T-helper 1 cell treated with Interleukin-12 subunit alpha and Interleukin-12 subunit beta and Interleukin-4 antibody, amounts not matched to agents 30 ng/mL and 1 ng/mL, for 36 hours (primary cell): ENCODE measurements at regions not wholly inside any gene's neighbourhood (a gene's known extent, or its start where the extent isn't known, plus 50 kb on each side); places are given as distances from the start of the nearest gene placed in this dataset.

Experiments used
- intact Hi-C: fragments of 100-400 bp; cut with micrococcal nuclease; formaldehyde crosslinking; loops from one replicate; pipeline ENCODE4 v1.15.1; 2024

- intact Hi-C loops, result no loop called here
Observed at GRCh38 chr3:24832891-24833290, 338.2 kb upstream of the THRB start.

DNA sequence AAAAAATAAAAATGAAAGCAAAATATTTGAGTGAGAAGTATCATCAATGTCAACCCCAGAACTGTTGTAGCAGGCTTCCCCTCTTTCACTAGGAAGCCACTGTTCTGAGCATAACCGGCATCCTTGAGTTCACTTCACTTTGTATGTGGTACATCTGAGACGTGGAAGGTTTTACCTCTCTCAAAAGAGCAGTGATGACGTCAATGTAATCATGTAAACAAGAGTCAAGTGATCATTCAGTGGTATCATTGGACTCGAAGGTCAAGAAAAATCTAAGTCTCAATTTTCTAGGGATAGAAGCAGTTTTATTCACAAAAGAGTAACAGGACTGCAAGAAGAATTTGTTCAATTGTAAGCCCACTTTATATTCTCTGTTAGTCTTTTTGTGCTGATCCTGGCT, 339.8 kb upstream of the THRB start:
- intact Hi-C loops, result no loop called here

DNA sequence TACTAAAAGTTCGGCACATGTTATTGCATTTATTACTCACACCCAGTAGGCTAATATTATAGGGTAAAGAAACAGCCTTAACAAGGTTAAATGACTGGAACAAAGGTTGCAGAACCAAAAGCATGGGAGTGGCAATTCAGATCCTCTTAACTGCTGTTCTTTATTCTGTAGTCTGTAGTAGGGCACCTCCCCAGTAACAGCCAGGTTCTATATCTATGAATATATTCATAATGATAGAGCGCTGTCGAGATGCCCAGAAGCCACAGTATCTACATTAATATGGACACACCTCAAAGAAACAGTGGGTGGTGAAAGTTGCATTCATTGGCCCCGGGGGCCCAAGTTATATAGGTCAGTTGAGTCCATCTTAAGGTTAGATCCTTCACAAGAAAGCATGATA, 340.9 kb upstream of the THRB start:
- intact Hi-C loops, result no loop called here

GRCh38 chr3:24837601-24838000, 343.0 kb upstream of the THRB start:
- intact Hi-C loops, result no loop called here

DNA sequence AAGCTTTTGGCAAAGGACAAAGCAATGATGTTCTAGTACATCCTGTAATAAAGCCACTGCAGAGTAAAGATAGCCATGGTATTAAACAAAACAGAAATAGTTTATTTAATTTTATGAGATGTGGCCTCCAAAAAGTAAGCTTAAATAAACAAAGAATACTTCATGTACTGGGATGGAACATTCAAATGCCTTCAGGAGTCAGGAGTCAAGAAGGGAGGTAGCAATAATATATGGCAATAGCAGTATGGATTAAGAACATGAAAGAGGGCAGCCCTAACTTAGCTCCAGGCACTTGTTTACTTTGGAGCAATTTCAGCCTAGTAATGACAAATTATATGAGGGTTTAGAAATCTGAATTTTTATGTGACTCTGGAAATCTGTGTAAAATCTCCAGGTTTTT, 343.9 kb upstream of the THRB start:
- intact Hi-C loops, result no loop called here

DNA sequence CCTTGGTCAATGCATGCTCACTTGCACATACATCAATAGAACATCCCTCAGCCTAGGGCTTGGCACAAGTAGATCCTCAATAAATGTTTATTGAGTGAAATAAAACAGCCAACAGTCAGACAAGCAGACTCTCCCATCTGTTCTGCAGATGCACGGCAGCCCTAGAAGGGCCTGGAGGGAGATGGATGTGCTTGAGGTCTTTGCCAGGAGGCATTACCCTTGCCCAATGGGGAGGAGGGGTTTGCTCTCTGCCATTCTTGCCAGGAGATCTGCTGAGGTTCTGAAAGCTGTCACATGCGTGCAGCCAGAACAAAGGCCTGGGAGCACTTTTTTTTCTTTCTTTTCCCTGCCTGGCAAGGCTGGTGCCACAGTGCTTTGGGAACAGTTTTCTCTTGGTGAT, 349.3 kb upstream of the THRB start:
- intact Hi-C loops, result no loop called here

DNA sequence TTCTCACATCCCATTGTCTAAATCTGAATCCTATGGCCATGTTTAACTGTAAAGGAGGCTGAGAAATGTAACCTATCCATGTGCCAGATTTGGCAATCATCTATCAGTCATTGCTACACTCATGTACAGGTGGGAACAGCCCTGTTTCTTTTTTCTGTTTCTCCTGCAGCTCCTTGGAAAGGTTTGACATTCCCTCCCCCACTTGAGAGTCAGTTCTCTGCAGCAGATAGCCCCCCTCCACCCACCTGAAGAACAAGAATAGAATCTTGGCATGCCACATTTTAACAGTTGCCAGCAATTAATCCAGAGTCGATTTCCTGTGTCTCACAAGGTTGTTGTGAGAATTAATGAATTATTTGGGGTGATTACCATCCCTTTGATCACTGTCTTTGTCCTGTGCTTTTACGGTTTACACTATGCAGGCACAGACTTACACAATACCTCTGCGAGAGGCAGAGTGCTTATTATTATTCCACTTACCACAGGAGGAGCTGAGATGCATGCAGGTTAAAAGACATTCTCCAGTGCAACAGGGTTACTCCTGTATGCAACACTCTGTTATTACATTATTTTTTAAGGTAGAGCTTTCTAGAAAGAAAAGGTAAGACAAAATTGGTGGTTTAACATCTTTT, 351.0 kb upstream of the THRB start:
- intact Hi-C loops, result no loop called here

DNA sequence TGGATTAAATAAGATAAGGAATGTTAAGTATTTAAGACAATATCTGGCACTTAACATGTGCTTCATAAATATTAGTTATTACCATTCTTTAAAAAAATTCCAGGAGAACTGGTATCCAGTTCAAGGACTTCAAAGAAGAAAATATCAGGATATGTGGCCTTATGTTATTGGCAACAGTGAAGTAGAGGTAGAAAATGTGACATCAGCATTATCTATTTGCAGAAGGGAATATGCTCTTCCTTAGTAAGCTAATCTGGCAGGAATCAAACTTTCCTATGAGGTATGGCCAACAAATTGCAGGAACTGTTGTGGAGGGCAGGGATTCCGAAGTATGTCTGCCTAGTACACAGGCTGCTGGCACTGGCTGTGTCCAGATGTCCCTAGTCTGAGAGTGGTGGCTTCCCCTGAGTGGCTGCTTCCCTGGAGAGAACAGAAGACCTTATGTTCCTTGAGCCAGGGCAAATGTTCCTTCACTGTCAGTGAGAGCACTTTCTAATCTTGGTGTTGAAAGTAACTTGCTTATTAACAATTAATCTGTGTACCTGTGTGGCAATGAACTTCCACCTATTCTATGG, 351.7 kb upstream of the THRB start:
- intact Hi-C loops, result no loop called here

- intact Hi-C loops, result no loop called here
Observed at GRCh38 chr3:24850245-24850644, 355.6 kb upstream of the THRB start.

DNA sequence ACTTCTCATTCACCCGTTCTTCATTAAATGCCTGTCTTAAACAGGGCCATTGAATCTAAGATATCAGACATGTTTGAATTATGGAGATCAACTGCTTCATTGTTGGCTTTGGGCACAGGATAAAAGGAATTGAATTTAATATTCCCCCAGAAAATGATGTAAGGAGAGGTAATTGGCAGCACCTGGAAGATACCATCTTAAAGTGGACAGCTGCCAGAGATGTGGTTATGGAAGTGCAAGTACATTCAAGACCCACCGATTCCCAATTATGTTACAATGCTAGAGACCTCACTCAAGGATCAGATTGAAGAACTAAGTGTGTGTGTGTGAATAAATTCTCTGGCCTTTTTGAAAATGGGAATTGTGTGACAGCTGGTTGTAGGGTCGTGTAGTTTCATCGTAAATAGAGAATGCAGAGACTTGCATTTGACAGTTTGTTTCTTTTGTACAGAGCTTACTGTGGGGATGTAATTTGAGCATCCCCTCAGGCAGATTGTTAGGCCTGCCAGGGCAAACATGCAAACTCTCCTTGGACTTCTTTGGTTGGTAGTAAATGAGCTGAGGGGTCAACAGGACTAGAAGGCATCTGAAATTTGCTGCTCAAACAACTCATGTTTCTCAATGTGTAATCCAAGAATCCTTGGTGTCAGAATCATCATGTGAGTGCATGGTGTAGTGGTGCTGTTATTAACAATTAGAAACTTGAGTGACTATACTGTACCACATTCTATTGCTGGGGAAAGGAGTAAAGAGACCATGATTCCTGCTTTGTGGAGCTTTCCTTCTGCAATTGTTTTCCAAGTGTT, 359.2 kb upstream of the THRB start:
- intact Hi-C loops, result no loop called here

- intact Hi-C loops, result no loop called here
Observed at GRCh38 chr3:24854748-24855147, 360.1 kb upstream of the THRB start.

DNA sequence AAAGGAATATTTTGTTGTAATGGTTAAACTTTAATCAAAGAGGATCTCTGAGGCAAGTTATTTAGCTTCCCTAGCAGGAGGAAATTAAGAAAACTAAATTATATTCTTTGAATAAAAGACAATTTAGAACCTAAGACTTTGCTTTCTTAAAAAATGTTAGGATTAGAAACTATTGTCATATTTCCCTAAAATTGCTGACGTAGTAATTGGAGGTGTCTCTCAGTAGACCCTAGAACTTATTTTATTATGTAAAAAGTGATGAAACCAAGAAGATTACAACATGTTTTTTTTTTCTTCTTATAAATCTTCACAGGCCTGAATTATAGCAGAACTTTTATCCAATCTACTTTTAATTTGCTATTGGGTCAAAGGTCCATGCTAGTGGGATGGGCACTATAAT, 363.3 kb upstream of the THRB start:
- intact Hi-C loops, result no loop called here

DNA sequence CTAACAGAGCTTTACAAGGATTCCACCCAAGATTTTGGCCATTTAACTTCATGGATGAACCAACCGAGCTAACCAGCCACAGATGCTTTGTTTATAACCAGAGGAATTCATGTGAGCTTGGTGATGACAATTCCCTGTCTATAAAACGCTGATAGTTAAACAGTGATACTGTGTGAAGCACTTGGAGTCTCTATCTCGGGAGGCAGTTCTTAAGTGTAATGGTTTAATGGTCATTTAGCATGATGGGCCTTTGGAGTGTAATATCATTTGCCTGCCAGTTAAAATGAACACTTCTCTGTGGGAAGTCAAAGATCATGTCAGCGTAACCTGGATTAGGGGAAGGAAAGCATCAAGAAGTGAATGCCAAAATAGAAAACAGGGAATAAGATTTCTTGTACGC, 368.6 kb upstream of the THRB start:
- intact Hi-C loops, result no loop called here

DNA sequence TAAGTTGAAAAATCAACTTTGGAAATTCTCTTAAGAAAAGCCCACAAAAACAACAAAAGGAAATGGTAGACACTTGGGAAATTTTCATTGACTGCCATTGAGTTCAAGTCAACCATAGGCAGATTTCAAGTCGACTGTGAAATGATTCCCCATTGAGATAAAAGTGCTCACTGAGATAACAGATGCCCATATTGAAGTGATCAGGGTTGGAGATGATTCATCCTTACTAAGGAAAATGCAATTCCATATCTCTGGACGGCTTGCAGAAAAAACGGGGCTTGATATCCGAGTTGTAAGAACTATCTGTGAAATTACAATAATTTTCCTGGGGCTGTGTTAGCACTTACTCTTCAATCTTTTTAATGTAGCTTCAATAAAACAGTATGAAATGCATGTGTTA, 373.1 kb upstream of the THRB start:
- intact Hi-C loops, result no loop called here

GRCh38 chr3:24881239-24881638, 386.6 kb upstream of the THRB start:
- intact Hi-C loops, result no loop called here

GRCh38 chr3:24886501-24886900, 391.9 kb upstream of the THRB start:
- intact Hi-C loops, result no loop called here

- intact Hi-C loops, result no loop called here
Observed at GRCh38 chr3:24890012-24890411, 395.4 kb upstream of the THRB start.

GRCh38 chr3:24899373-24899772, 404.7 kb upstream of the THRB start:
- intact Hi-C loops, result no loop called here

DNA sequence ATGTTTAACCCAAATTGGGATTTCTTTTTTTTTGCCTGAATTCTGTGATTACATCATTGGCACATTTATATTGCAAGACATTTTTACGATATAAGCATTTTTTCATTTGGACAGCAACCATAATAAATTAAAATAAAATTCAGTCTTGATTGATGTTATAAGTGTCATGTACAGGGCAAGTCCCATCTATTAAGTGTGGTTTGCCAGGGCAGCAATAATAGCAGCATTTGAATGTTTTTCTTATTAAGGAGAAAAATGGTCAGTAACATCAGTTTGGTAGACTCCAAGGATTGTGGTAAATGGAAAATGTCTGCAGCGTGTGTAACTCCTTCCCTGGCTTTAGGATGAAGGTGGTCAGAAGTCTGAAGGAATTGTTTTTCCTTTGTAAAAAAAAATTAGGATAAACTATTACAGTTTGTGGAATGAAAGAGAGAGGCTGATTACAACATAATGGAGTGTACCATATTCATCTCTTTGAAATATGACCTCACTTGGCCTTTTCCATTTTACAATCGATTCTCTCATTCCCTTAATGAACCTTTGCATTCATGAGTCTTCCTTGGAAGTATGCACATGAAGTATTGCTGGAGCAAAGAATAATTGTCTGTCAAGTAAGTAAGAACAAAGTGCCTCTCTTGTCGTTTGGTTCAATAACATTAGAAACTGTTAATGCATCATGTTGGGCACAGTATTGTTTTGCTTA, 405.4 kb upstream of the THRB start:
- intact Hi-C loops, result no loop called here

GRCh38 chr3:24905266-24905665, 410.6 kb upstream of the THRB start:
- intact Hi-C loops, result no loop called here

GRCh38 chr3:24907106-24907505, 412.5 kb upstream of the THRB start:
- intact Hi-C loops, result no loop called here

GRCh38 chr3:24911076-24911475, 416.4 kb upstream of the THRB start:
- intact Hi-C loops, result no loop called here
